Activated naive CD4-positive, alpha-beta T cell treated with anti-CD3 and anti-CD28 coated beads, Interleukin-2, amount 10 ng/mL, durations not matched to agents 7 days and 5 days (primary cell): ENCODE measurements at regions not wholly inside any gene's neighbourhood (a gene's known extent, or its start where the extent isn't known, plus 50 kb on each side); places are given as distances from the start of the nearest gene placed in this dataset.

Source experiments
- CTCF ChIA-PET: fragments of 350-600 bp; sonication (Branson Sonifier 250); formaldehyde crosslinking; loops from one replicate; lab custom pipeline; 2021; ENCODE audit warnings: antibody characterized with exemption; lab: Charles Lee
- DNase-seq: peaks from one replicate; pipeline ENCODE4 v3.0.0-alpha.2; 2020
- H3K27ac Mint-ChIP-seq: one replicate; pipeline ENCODE4 v1.8.0; 2021; ENCODE audit warnings: mild to moderate bottlenecking, moderate library complexity, mixed read lengths
- H3K27me3 Mint-ChIP-seq: one replicate; pipeline ENCODE4 v1.8.0; 2021; ENCODE audit warnings: mild to moderate bottlenecking, mixed read lengths
- H3K36me3 Mint-ChIP-seq: one replicate; pipeline ENCODE4 v1.8.0; 2021; ENCODE audit warnings: mixed read lengths
- H3K4me1 Mint-ChIP-seq: one replicate; pipeline ENCODE4 v1.8.0; 2021; ENCODE audit warnings: mixed read lengths
- H3K4me3 Mint-ChIP-seq: one replicate; pipeline ENCODE4 v1.8.0; 2021; ENCODE audit warnings: mild to moderate bottlenecking, moderate library complexity, mixed read lengths
- H3K9me3 Mint-ChIP-seq: one replicate; pipeline ENCODE4 v1.8.0; 2021; ENCODE audit warnings: mixed read lengths

GRCh38 chr10:89900554-89900953 lies 199.2 kb downstream of the KIF20B start:
- Mint-ChIP-seq H3K27ac (no peak overlapping the region), H3K4me1 (no peaks in the 10 kb centered on the region), H3K36me3 (no peaks in the 10 kb centered on the region), H3K4me3 (no peak overlapping the region), H3K27me3 (peaks cover 11% of the 10 kb centered on the region), H3K9me3 (no peaks in the 10 kb centered on the region)
- CTCF ChIA-PET: no interaction called here
- DNase-seq: no peak

GRCh38 chr10:89901895-89902294 lies 200.5 kb downstream of the KIF20B start:
- no peaks in the 10 kb centered on the region for H3K36me3 Mint-ChIP-seq
- DNase-seq: no peak
- no peaks in the 10 kb centered on the region for H3K9me3 Mint-ChIP-seq
- no peaks in the 10 kb centered on the region for H3K4me1 Mint-ChIP-seq
- CTCF ChIA-PET: no interaction called here
- no peak overlapping the region for H3K27ac Mint-ChIP-seq
- peaks cover 11% of the 10 kb centered on the region for H3K27me3 Mint-ChIP-seq
- H3K4me3 Mint-ChIP-seq: no peak overlapping the region

GRCh38 chr10:89904755-89905154 lies 203.4 kb downstream of the KIF20B start:
- Mint-ChIP-seq H3K9me3 (no peaks in the 10 kb centered on the region), H3K4me1 (no peaks in the 10 kb centered on the region), H3K36me3 (no peaks in the 10 kb centered on the region), H3K4me3 (no peak overlapping the region), H3K27ac (no peak overlapping the region), H3K27me3 (no peaks in the 10 kb centered on the region)
- CTCF ChIA-PET: no interaction called here
- no peak for DNase-seq

GRCh38 chr10:89909752-89910151 lies 208.4 kb downstream of the KIF20B start:
- Mint-ChIP-seq H3K27me3 (peaks cover 3% of the 10 kb centered on the region), H3K4me3 (no peak overlapping the region), H3K27ac (no peak overlapping the region), H3K4me1 (no peaks in the 10 kb centered on the region), H3K9me3 (no peaks in the 10 kb centered on the region), H3K36me3 (no peaks in the 10 kb centered on the region)
- CTCF ChIA-PET: no interaction called here
- DNase-seq: no peak

- no peaks in the 10 kb centered on the region for H3K9me3 Mint-ChIP-seq
- H3K27ac Mint-ChIP-seq: no peak overlapping the region
- H3K36me3 Mint-ChIP-seq: no peaks in the 10 kb centered on the region
- H3K4me1 Mint-ChIP-seq: no peaks in the 10 kb centered on the region
- no peak for DNase-seq
- H3K27me3 Mint-ChIP-seq: peaks cover 6% of the 10 kb centered on the region
- CTCF ChIA-PET: no interaction called here
- H3K4me3 Mint-ChIP-seq: no peak overlapping the region
These were observed 213.6 kb downstream of the KIF20B start for GRCh38 chr10:89915021-89915420.

GRCh38 chr10:89915968-89916367 lies 214.6 kb downstream of the KIF20B start:
- DNase-seq: no peak
- CTCF ChIA-PET: no interaction called here
- Mint-ChIP-seq H3K27me3 (peaks cover 10% of the 10 kb centered on the region), H3K9me3 (no peaks in the 10 kb centered on the region), H3K36me3 (no peaks in the 10 kb centered on the region), H3K27ac (no peak overlapping the region), H3K4me1 (no peaks in the 10 kb centered on the region), H3K4me3 (no peak overlapping the region)

- H3K27me3 Mint-ChIP-seq: peaks cover 7% of the 10 kb centered on the region
- H3K4me1 Mint-ChIP-seq: no peaks in the 10 kb centered on the region
- CTCF ChIA-PET: no interaction called here
- no peaks in the 10 kb centered on the region for H3K9me3 Mint-ChIP-seq
- no peak overlapping the region for H3K27ac Mint-ChIP-seq
- no peak overlapping the region for H3K4me3 Mint-ChIP-seq
- H3K36me3 Mint-ChIP-seq: no peaks in the 10 kb centered on the region
- no peak for DNase-seq
These were observed 215.3 kb downstream of the KIF20B start for GRCh38 chr10:89916468-89917215.

GRCh38 chr10:89921403-89921802 lies 220.0 kb downstream of the KIF20B start:
- H3K27me3 Mint-ChIP-seq: peaks cover 12% of the 10 kb centered on the region
- CTCF ChIA-PET: no interaction called here
- H3K4me3 Mint-ChIP-seq: no peak overlapping the region
- no peaks in the 10 kb centered on the region for H3K36me3 Mint-ChIP-seq
- no peak for DNase-seq
- no peaks in the 10 kb centered on the region for H3K9me3 Mint-ChIP-seq
- no peak overlapping the region for H3K27ac Mint-ChIP-seq
- no peaks in the 10 kb centered on the region for H3K4me1 Mint-ChIP-seq

GRCh38 chr10:89923661-89924060 lies 222.3 kb downstream of the KIF20B start:
- Mint-ChIP-seq H3K27me3 (peaks cover 9% of the 10 kb centered on the region), H3K4me1 (no peaks in the 10 kb centered on the region), H3K9me3 (no peaks in the 10 kb centered on the region), H3K36me3 (no peaks in the 10 kb centered on the region), H3K4me3 (no peak overlapping the region), H3K27ac (no peak overlapping the region)
- DNase-seq: no peak
- CTCF ChIA-PET: no interaction called here

- Mint-ChIP-seq H3K4me1 (no peaks in the 10 kb centered on the region), H3K36me3 (no peaks in the 10 kb centered on the region), H3K27me3 (peaks cover 9% of the 10 kb centered on the region), H3K9me3 (no peaks in the 10 kb centered on the region), H3K27ac (no peak overlapping the region), H3K4me3 (no peak overlapping the region)
- CTCF ChIA-PET: no interaction called here
- no peak for DNase-seq
These were observed 222.9 kb downstream of the KIF20B start for GRCh38 chr10:89924261-89924660.

GRCh38 chr10:89926736-89927135 lies 225.3 kb downstream of the KIF20B start:
- Mint-ChIP-seq H3K27ac (no peak overlapping the region), H3K27me3 (peaks cover 4% of the 10 kb centered on the region), H3K4me1 (no peaks in the 10 kb centered on the region), H3K36me3 (no peaks in the 10 kb centered on the region), H3K4me3 (no peak overlapping the region), H3K9me3 (no peaks in the 10 kb centered on the region)
- CTCF ChIA-PET: no interaction called here
- DNase-seq: no peak

GRCh38 chr10:89929282-89930026 lies 228.1 kb downstream of the KIF20B start:
- no peak for DNase-seq
- no peak overlapping the region for H3K4me3 Mint-ChIP-seq
- H3K36me3 Mint-ChIP-seq: no peaks in the 10 kb centered on the region
- CTCF ChIA-PET: no interaction called here
- H3K27me3 Mint-ChIP-seq: no peaks in the 10 kb centered on the region
- H3K4me1 Mint-ChIP-seq: no peaks in the 10 kb centered on the region
- no peaks in the 10 kb centered on the region for H3K9me3 Mint-ChIP-seq
- no peak overlapping the region for H3K27ac Mint-ChIP-seq

- CTCF ChIA-PET: no interaction called here
- no peaks in the 10 kb centered on the region for H3K4me1 Mint-ChIP-seq
- no peak for DNase-seq
- no peaks in the 10 kb centered on the region for H3K36me3 Mint-ChIP-seq
- no peaks in the 10 kb centered on the region for H3K9me3 Mint-ChIP-seq
- no peaks in the 10 kb centered on the region for H3K27me3 Mint-ChIP-seq
- no peak overlapping the region for H3K4me3 Mint-ChIP-seq
- H3K27ac Mint-ChIP-seq: no peak overlapping the region
These were observed 236.1 kb downstream of the KIF20B start for GRCh38 chr10:89937494-89937893.

- Mint-ChIP-seq H3K4me3 (no peak overlapping the region), H3K4me1 (no peaks in the 10 kb centered on the region), H3K27ac (no peak overlapping the region), H3K27me3 (no peaks in the 10 kb centered on the region), H3K9me3 (no peaks in the 10 kb centered on the region), H3K36me3 (no peaks in the 10 kb centered on the region)
- DNase-seq: no peak
- CTCF ChIA-PET: no interaction called here
These were observed 238.7 kb downstream of the KIF20B start for GRCh38 chr10:89940076-89940475.

- Mint-ChIP-seq H3K4me1 (peaks cover 5% of the 10 kb centered on the region), H3K27ac (no peak overlapping the region), H3K27me3 (no peaks in the 10 kb centered on the region), H3K36me3 (no peaks in the 10 kb centered on the region), H3K9me3 (no peaks in the 10 kb centered on the region), H3K4me3 (no peak overlapping the region)
- CTCF ChIA-PET: no interaction called here
- no peak for DNase-seq
These were observed 240.8 kb downstream of the KIF20B start for GRCh38 chr10:89942217-89942616.
